ENCODE measurements at regions not wholly inside any gene's neighbourhood (a gene's known extent, or its start where the extent isn't known, plus 50 kb on each side); places are given as distances from the start of the nearest gene placed in this dataset.

DNA sequence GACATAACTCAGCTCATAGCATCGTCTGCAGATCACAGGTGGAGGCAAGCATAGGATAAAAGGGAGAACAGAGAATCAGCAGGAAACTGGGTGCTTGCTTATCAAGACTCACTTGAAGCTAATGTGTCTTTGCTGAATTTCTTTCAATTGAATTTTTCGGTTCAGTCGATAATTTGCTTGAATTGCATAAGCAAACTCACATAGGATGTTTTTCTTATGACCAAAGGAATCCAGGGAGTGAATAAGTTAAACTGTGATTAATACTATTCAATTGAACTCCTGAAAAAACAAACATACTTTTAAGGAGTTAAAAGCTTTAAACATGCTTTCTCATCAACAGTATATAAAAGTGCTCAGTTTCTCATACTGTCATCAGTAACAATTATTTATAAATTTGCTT is 707.1 kb upstream of the ACVR2A start:
- Histone ChIP-seq H3K9me2 (ENCODE audit: insufficient read depth) (no peaks in the 10 kb centered on the region), H3K36me3 (ENCODE audit: insufficient read depth) (no peaks in the 10 kb centered on the region), H4K20me1 (replicated peaks; ENCODE audit: insufficient read depth) (no peaks in the 10 kb centered on the region), H3K4me3 (no peak overlapping the region), H3K27ac (ENCODE audit: low read depth) (no peak overlapping the region), H3K4me1 (ENCODE audit: insufficient read depth) (no peaks in the 10 kb centered on the region), H3K79me2 (replicated peaks; ENCODE audit: insufficient read depth) (no peaks in the 10 kb centered on the region), H3K27me3 (ENCODE audit: insufficient read depth) (no peaks in the 10 kb centered on the region), H2AFZ (no peak overlapping the region), H3K4me2 (no peak overlapping the region), H3F3A (replicated peaks; ENCODE audit: low read depth) (no peaks in the 10 kb centered on the region)
- DNase-seq (ENCODE audit: low spot score) = no peak
- no peak for ATAC-seq
- no peak overlapping the region for H3K27ac Mint-ChIP-seq
- no peak overlapping the region for H3K4me3 Mint-ChIP-seq
- H3K4me1 Mint-ChIP-seq = no peaks in the 10 kb centered on the region; the same call in 1 of the 3 replicates
- H3K36me3 Mint-ChIP-seq (ENCODE audit: low read depth) = no peaks in the 10 kb centered on the region
- TF ChIP-seq, protein P1, sequence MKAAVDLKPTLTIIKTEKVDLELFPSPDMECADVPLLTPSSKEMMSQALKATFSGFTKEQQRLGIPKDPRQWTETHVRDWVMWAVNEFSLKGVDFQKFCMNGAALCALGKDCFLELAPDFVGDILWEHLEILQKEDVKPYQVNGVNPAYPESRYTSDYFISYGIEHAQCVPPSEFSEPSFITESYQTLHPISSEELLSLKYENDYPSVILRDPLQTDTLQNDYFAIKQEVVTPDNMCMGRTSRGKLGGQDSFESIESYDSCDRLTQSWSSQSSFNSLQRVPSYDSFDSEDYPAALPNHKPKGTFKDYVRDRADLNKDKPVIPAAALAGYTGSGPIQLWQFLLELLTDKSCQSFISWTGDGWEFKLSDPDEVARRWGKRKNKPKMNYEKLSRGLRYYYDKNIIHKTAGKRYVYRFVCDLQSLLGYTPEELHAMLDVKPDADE (IDR thresholded peaks at IDR 0.05) = no peak
- TF ChIP-seq JUNB (IDR thresholded peaks at IDR 0.05; ENCODE audit: unreplicated experiment) (no peak), ZNF114 (CRISPR knock-in tag; IDR thresholded peaks at IDR 0.05) (no peak), POLR2AphosphoS5 (IDR thresholded peaks at IDR 0.05; ENCODE audit: low read depth) (no peak), ZNF331 (CRISPR knock-in tag; IDR thresholded peaks at IDR 0.05; ENCODE audit: low read depth) (no peak), NANOG (IDR thresholded peaks at IDR 0.05; ENCODE audit: borderline replicate concordance) (no peak), STAT1 (IDR thresholded peaks at IDR 0.05; ENCODE audit: unreplicated experiment) (no peak), CREB1 (CRISPR knock-in tag; IDR thresholded peaks at IDR 0.05; ENCODE audit: low read depth) (no peak)
- no peaks in the 10 kb centered on the region for H3K27me3 Mint-ChIP-seq (ENCODE audit: insufficient read depth, low read depth, poor library complexity)
- H3K9me3 Mint-ChIP-seq = no peaks in the 10 kb centered on the region

DNA sequence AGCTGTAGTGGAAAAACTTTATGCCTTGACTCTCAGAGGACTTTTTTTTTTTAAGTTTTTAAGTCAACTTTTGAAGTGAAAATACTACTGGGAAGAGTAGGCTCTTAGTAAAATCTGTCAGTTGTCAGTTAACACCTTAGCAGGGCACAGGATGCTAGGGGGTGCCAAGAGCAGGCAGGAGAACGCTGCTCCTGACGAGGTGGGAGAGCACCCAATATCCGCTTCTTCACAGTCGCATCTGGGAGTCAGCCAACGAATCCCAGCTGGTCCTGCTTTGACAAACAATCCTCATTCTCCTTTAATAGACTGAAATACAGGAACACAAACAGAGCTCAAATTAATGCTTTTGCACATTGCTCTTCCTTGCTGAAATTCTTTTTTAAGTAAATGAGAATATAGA is 709.5 kb upstream of the ACVR2A start:
- Histone ChIP-seq H2AFZ (no peak overlapping the region), H3K79me2 (replicated peaks; ENCODE audit: insufficient read depth) (no peaks in the 10 kb centered on the region), H3F3A (replicated peaks; ENCODE audit: low read depth) (no peaks in the 10 kb centered on the region), H3K4me3 (no peak overlapping the region), H3K27ac (ENCODE audit: low read depth) (no peak overlapping the region), H3K27me3 (ENCODE audit: insufficient read depth) (no peaks in the 10 kb centered on the region), H3K4me1 (ENCODE audit: insufficient read depth) (no peaks in the 10 kb centered on the region), H3K36me3 (ENCODE audit: insufficient read depth) (no peaks in the 10 kb centered on the region), H3K9me2 (ENCODE audit: insufficient read depth) (no peaks in the 10 kb centered on the region), H4K20me1 (replicated peaks; ENCODE audit: insufficient read depth) (no peaks in the 10 kb centered on the region), H3K4me2 (no peak overlapping the region)
- DNase-seq (ENCODE audit: low spot score) = no peak
- Mint-ChIP-seq H3K27ac (no peak overlapping the region), H3K36me3 (ENCODE audit: low read depth) (no peaks in the 10 kb centered on the region), H3K4me3 (no peak overlapping the region), H3K27me3 (ENCODE audit: insufficient read depth, low read depth, poor library complexity) (no peaks in the 10 kb centered on the region), H3K9me3 (no peaks in the 10 kb centered on the region), H3K4me1 (no peaks in the 10 kb centered on the region; the same call in 1 of the 3 replicates)
- ATAC-seq = no peak
- TF ChIP-seq ZNF462 (CRISPR knock-in tag; IDR thresholded peaks at IDR 0.05) (no peak), ZNF331 (CRISPR knock-in tag; IDR thresholded peaks at IDR 0.05; ENCODE audit: low read depth) (no peak), NANOG (IDR thresholded peaks at IDR 0.05; ENCODE audit: borderline replicate concordance) (no peak), STAT1 (IDR thresholded peaks at IDR 0.05; ENCODE audit: unreplicated experiment) (no peak)
- TF ChIP-seq, protein P1 (IDR thresholded peaks at IDR 0.05) = no peak
- TF ChIP-seq, protein P2, sequence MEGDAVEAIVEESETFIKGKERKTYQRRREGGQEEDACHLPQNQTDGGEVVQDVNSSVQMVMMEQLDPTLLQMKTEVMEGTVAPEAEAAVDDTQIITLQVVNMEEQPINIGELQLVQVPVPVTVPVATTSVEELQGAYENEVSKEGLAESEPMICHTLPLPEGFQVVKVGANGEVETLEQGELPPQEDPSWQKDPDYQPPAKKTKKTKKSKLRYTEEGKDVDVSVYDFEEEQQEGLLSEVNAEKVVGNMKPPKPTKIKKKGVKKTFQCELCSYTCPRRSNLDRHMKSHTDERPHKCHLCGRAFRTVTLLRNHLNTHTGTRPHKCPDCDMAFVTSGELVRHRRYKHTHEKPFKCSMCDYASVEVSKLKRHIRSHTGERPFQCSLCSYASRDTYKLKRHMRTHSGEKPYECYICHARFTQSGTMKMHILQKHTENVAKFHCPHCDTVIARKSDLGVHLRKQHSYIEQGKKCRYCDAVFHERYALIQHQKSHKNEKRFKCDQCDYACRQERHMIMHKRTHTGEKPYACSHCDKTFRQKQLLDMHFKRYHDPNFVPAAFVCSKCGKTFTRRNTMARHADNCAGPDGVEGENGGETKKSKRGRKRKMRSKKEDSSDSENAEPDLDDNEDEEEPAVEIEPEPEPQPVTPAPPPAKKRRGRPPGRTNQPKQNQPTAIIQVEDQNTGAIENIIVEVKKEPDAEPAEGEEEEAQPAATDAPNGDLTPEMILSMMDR (conservative IDR thresholded peaks at IDR 0.05; ENCODE audit: low read depth in 2 of 2) = no peak

Data from GM23338 (cell line).